DMS 273 (cell line): ENCODE measurements at regions not wholly inside any gene's neighbourhood (a gene's known extent, or its start where the extent isn't known, plus 50 kb on each side); places are given as distances from the start of the nearest gene placed in this dataset.

Source experiments
- DNase-seq: peaks from one replicate; lab custom pipeline; 2025; ENCODE audit not compliant: unreplicated experiment; lab: John Stamatoyannopoulos, UW

GRCh38 chr13:99122171-99122570, 78.5 kb upstream of the UBAC2 start:
- DNase-seq: no peak

- DNase-seq: no peak
These were observed 77.3 kb upstream of the UBAC2 start for GRCh38 chr13:99123101-99124045.

DNA sequence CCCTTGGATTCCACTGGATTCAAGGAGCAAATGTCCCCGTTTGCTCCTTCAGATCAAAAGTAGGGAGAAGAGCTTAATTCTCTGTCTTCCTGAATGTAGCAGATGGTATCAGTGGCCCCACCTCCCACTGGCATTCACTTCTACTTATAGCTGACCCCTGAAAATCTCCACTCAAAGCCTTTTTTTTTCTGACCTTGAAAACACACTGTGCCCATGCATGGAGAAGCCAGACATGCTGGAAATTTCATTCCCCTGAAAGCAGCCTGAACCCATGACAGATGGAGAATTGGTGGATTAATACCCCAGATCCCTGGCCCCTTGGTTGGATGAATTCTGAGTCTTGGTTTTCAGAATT, 76.6 kb upstream of the UBAC2 start:
- no peak for DNase-seq

- DNase-seq: no peak
These were observed 75.8 kb upstream of the UBAC2 start for GRCh38 chr13:99124794-99125316.

- DNase-seq: no peak
These were observed 75.2 kb upstream of the UBAC2 start for GRCh38 chr13:99125326-99125915.

- no peak for DNase-seq
These were observed 73.8 kb upstream of the UBAC2 start for GRCh38 chr13:99126821-99127220.

- no peak for DNase-seq
These were observed 71.6 kb upstream of the UBAC2 start for GRCh38 chr13:99129050-99129449.

GRCh38 chr13:99129951-99130350, 70.7 kb upstream of the UBAC2 start:
- DNase-seq: no peak

GRCh38 chr13:99131410-99131809, 69.2 kb upstream of the UBAC2 start:
- no peak for DNase-seq

- no peak for DNase-seq
These were observed 68.3 kb upstream of the UBAC2 start for GRCh38 chr13:99132295-99132835.

DNA sequence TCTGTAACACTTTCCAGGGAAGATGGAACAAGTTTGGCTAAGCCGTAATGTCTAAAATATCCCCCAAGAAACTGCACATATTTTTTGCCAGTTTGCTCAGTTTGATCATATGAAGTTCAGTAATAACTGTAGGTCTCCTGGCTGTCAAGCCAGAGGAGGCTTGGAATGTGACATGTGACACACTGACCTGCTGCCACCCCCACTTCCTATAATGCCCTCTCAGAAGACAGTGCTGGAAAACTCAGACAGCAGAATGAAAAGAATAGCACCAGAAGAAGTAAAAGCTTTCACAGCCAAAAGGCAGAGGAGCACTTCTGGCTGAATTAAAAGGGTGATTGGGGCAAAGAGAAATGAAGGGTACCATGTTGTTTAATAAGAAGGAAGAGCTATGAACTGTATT, 67.4 kb upstream of the UBAC2 start:
- DNase-seq: no peak

- DNase-seq: no peak
These were observed 66.8 kb upstream of the UBAC2 start for GRCh38 chr13:99133848-99134247.

GRCh38 chr13:99135591-99135990, 65.1 kb upstream of the UBAC2 start:
- DNase-seq: no peak

GRCh38 chr13:99136427-99136954, 64.2 kb upstream of the UBAC2 start:
- DNase-seq: no peak

GRCh38 chr13:99140831-99141230, 59.8 kb upstream of the UBAC2 start:
- no peak for DNase-seq

GRCh38 chr13:99143904-99144303, 56.8 kb upstream of the UBAC2 start:
- DNase-seq: no peak

GRCh38 chr13:99144306-99144705, 56.3 kb upstream of the UBAC2 start:
- no peak for DNase-seq

DNA sequence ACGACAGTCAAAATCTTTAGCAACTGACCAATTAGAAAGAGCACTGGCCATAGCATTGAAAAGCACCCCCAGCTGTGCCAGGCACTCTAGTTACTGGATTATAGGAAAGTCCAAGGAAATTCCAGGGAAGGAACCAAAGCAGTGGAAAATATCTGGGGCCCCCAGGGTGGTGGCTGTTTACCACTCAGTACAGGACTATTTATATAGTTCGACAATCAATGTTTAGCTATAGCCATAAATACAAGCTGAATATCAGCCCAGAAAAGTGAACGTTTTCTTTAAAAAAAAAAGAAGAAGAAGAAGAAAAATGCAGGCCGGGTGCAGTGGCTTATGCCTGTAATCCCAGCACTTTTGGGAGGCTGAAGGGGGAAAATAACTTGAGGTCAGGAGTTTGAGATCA, 55.2 kb upstream of the UBAC2 start:
- DNase-seq: no peak

- no peak for DNase-seq
These were observed 49.9 kb upstream of the UBAC2 start for GRCh38 chr13:99150575-99151361.
